ENCODE measurements at regions not wholly inside any gene's neighbourhood (a gene's known extent, or its start where the extent isn't known, plus 50 kb on each side); places are given as distances from the start of the nearest gene placed in this dataset.

GRCh38 chr17:65332779-65333178, 195.6 kb downstream of the RGS9 start:
- FAIRE-seq (no peak), DNase-seq (ENCODE audit: low read depth, low spot score) (no peak)
- H3K9me3 ChIP-seq (ENCODE audit: control insufficient read depth, low read depth, low read length): no peaks in the 10 kb centered on the region
- H3K9me1 ChIP-seq (ENCODE audit: control insufficient read depth, extremely low read depth, insufficient read depth, low read length): no peaks in the 10 kb centered on the region
- H3K4me3 ChIP-seq (ENCODE audit: control insufficient read depth in 2 of 3, extremely low read depth in 1 of 3, insufficient read depth in 2 of 3, low read depth in 1 of 3, low read length in 3 of 3): no peak overlapping the region
- H3K27me3 ChIP-seq (ENCODE audit: control insufficient read depth, extremely low read depth, insufficient read depth, low read length): no peaks in the 10 kb centered on the region
- H2AFZ ChIP-seq (ENCODE audit: control insufficient read depth, low read length): no peak overlapping the region
- H3K27ac ChIP-seq (ENCODE audit: control insufficient read depth, insufficient read depth, low read length): no peak overlapping the region
- H3K9ac ChIP-seq (ENCODE audit: control insufficient read depth, extremely low read depth, insufficient read depth, low read length): no peak overlapping the region
- dilution Hi-C loops (cut with MboI; ENCODE audit: extremely low pct_ligation_motif_present, low sequenced_read_pairs): no loop called here
- H4K20me1 ChIP-seq (ENCODE audit: control insufficient read depth, extremely low read depth, insufficient read depth, low read length): no peaks in the 10 kb centered on the region
- TF ChIP-seq EZH2 (IDR thresholded peaks at IDR 0.05; ENCODE audit: low read length): no peak
- TF ChIP-seq CTCF (optimal IDR thresholded peaks at IDR 0.05 in 1 of 3, IDR thresholded peaks at IDR 0.05 in 1 of 3, conservative IDR thresholded peaks at IDR 0.05 in 1 of 3; ENCODE audit: extremely low read depth in 1 of 3, insufficient read depth in 2 of 3, low read length in 3 of 3): no peak
- no peaks in the 10 kb centered on the region for H3K36me3 ChIP-seq (ENCODE audit: control insufficient read depth in 2 of 2, extremely low read depth in 1 of 2, insufficient read depth in 2 of 2, low read length in 2 of 2)
- H3K79me2 ChIP-seq (ENCODE audit: control insufficient read depth, insufficient read depth, low read length): no peaks in the 10 kb centered on the region
- no peaks in the 10 kb centered on the region for H3K4me1 ChIP-seq (ENCODE audit: control insufficient read depth, extremely low read depth, insufficient read depth, low read length)
- no peak overlapping the region for H3K4me2 ChIP-seq (ENCODE audit: control insufficient read depth, extremely low read depth, insufficient read depth, low read depth, low read length)

- Histone ChIP-seq H3K27me3 (ENCODE audit: control insufficient read depth, extremely low read depth, insufficient read depth, low read length) (no peaks in the 10 kb centered on the region), H3K27ac (ENCODE audit: control insufficient read depth, insufficient read depth, low read length) (no peak overlapping the region), H3K36me3 (ENCODE audit: control insufficient read depth in 2 of 2, extremely low read depth in 1 of 2, insufficient read depth in 2 of 2, low read length in 2 of 2) (no peaks in the 10 kb centered on the region), H3K9ac (ENCODE audit: control insufficient read depth, extremely low read depth, insufficient read depth, low read length) (no peak overlapping the region), H4K20me1 (ENCODE audit: control insufficient read depth, extremely low read depth, insufficient read depth, low read length) (no peaks in the 10 kb centered on the region), H3K4me2 (ENCODE audit: control insufficient read depth, extremely low read depth, insufficient read depth, low read depth, low read length) (no peak overlapping the region), H3K4me1 (ENCODE audit: control insufficient read depth, extremely low read depth, insufficient read depth, low read length) (no peaks in the 10 kb centered on the region), H3K79me2 (ENCODE audit: control insufficient read depth, insufficient read depth, low read length) (no peaks in the 10 kb centered on the region), H2AFZ (ENCODE audit: control insufficient read depth, low read length) (no peak overlapping the region), H3K9me3 (ENCODE audit: control insufficient read depth, low read depth, low read length) (no peaks in the 10 kb centered on the region), H3K4me3 (ENCODE audit: control insufficient read depth in 2 of 3, extremely low read depth in 1 of 3, insufficient read depth in 2 of 3, low read depth in 1 of 3, low read length in 3 of 3) (no peak overlapping the region), H3K9me1 (ENCODE audit: control insufficient read depth, extremely low read depth, insufficient read depth, low read length) (no peaks in the 10 kb centered on the region)
- dilution Hi-C loops (cut with MboI; ENCODE audit: extremely low pct_ligation_motif_present, low sequenced_read_pairs): no loop called here
- FAIRE-seq: no peak
- TF ChIP-seq EZH2 (IDR thresholded peaks at IDR 0.05; ENCODE audit: low read length) (no peak), CTCF (optimal IDR thresholded peaks at IDR 0.05 in 1 of 3, IDR thresholded peaks at IDR 0.05 in 1 of 3, conservative IDR thresholded peaks at IDR 0.05 in 1 of 3; ENCODE audit: extremely low read depth in 1 of 3, insufficient read depth in 2 of 3, low read length in 3 of 3) (no peak)
- DNase-seq (ENCODE audit: low read depth, low spot score): no peak
Measured at GRCh38 chr17:65332375-65332774, 195.2 kb downstream of the RGS9 start.
